Breast epithelium (tissue), 4 donors: ENCODE measurements at regions not wholly inside any gene's neighbourhood (a gene's known extent, or its start where the extent isn't known, plus 50 kb on each side); places are given as distances from the start of the nearest gene placed in this dataset.

Experiments used
- DNase-seq, 2 donors: peaks; one replicate each; pipeline ENCODE4 v3.0.0-alpha.2; 2019; ENCODE audit warnings: low spot score in 2 of 2
- H3K27ac ChIP-seq, 2 donors: fragments of 200-600 bp; sonication (generic) in 1 of 2; one replicate each; pipeline ENCODE4 v1.5.1; 2016 to 2019; ENCODE audit warnings: mild to moderate bottlenecking in 1 of 2
- H3K27me3 ChIP-seq, 2 donors: fragments of 200-600 bp; sonication (generic) in 1 of 2; one replicate each; pipeline versions ENCODE4 v1.5.1 to v1.6.0; 2017 to 2019; ENCODE audit warnings: control low read depth in 1 of 2, mild to moderate bottlenecking in 1 of 2
- H3K36me3 ChIP-seq: fragments of 200-600 bp; one replicate; pipeline ENCODE4 v1.5.1; 2019
- H3K4me1 ChIP-seq, 2 donors: fragments of 200-600 bp; sonication (generic); one replicate each; pipeline ENCODE4 v1.5.1; 2016 to 2019; ENCODE audit warnings: control low read depth in 1 of 2
- H3K4me3 ChIP-seq, 3 donors: fragments of 200-600 bp; sonication (generic); 1 replicate in 2 of 3; 2 replicates in 1 of 3; pipeline ENCODE4 v1.5.1; 2016 to 2019; ENCODE audit warnings: mild to moderate bottlenecking in 3 of 3, moderate library complexity in 2 of 3
- H3K9me3 ChIP-seq, 2 donors: fragments of 200-600 bp; sonication (generic) in 1 of 2; one replicate each; pipeline ENCODE4 v1.5.1; 2016 to 2019; ENCODE audit warnings: control low read depth in 1 of 2
- POLR2A ChIP-seq: fragments of 450-650 bp; IDR thresholded peaks from one replicate; pipeline ENCODE4 v1.6.1; 2016; ENCODE audit warnings: antibody characterized with exemption, mild to moderate bottlenecking, moderate library complexity
- POLR2AphosphoS5 ChIP-seq, 3 donors: sonication (generic); formaldehyde crosslinking; IDR thresholded peaks; one replicate each; pipeline ENCODE4 v1.6.1; 2017; ENCODE audit warnings: antibody characterized with exemption in 3 of 3
- intact Hi-C: fragments of 100-400 bp; cut with DNase I; formaldehyde crosslinking; loops from one replicate; pipeline ENCODE4 v1.15.1; 2023; ENCODE audit warnings: low total_unique reads
- TF ChIP-seq, protein P1 (sequence below), 3 donors: fragments of 450-650 bp; IDR thresholded peaks; one replicate each; pipeline ENCODE4 v1.5.1; 2016 to 2017; ENCODE audit warnings: antibody characterized with exemption in 3 of 3, mild to moderate bottlenecking in 3 of 3, moderate library complexity in 3 of 3

DNA sequence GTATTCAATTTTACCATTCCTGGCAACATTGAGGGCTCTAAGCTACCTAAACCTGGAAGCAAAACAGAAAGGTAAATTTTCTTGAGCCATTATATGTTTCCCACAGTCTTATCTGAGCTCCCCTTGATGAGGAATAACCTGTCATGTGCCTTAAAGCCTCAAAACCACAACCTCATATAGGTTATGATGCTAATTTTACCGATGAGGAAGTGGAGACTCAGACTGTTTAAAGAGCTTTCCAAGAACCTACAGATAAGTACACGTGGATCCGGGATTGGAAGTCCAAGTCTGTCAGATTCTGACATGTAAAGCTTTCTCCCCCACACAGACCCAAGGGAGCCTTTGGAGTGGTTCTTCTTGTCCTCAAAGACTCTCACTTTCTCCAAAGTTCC lies 140.5 kb downstream of the SEMA6D start:
- no peaks in the 10 kb centered on the region for H3K36me3 ChIP-seq
- no peak for DNase-seq
- H3K27ac ChIP-seq: no peak overlapping the region
- no peaks in the 10 kb centered on the region for H3K4me1 ChIP-seq
- no peak overlapping the region for H3K4me3 ChIP-seq
- no peak for TF ChIP-seq POLR2A
- TF ChIP-seq, protein P1, sequence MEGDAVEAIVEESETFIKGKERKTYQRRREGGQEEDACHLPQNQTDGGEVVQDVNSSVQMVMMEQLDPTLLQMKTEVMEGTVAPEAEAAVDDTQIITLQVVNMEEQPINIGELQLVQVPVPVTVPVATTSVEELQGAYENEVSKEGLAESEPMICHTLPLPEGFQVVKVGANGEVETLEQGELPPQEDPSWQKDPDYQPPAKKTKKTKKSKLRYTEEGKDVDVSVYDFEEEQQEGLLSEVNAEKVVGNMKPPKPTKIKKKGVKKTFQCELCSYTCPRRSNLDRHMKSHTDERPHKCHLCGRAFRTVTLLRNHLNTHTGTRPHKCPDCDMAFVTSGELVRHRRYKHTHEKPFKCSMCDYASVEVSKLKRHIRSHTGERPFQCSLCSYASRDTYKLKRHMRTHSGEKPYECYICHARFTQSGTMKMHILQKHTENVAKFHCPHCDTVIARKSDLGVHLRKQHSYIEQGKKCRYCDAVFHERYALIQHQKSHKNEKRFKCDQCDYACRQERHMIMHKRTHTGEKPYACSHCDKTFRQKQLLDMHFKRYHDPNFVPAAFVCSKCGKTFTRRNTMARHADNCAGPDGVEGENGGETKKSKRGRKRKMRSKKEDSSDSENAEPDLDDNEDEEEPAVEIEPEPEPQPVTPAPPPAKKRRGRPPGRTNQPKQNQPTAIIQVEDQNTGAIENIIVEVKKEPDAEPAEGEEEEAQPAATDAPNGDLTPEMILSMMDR (IDR thresholded peaks at IDR 0.05): no peak
- TF ChIP-seq POLR2AphosphoS5 (IDR thresholded peaks at IDR 0.05): no peak
- H3K27me3 ChIP-seq: no peaks in the 10 kb centered on the region
- no peaks in the 10 kb centered on the region for H3K9me3 ChIP-seq
- intact Hi-C loops: no loop called here

DNA sequence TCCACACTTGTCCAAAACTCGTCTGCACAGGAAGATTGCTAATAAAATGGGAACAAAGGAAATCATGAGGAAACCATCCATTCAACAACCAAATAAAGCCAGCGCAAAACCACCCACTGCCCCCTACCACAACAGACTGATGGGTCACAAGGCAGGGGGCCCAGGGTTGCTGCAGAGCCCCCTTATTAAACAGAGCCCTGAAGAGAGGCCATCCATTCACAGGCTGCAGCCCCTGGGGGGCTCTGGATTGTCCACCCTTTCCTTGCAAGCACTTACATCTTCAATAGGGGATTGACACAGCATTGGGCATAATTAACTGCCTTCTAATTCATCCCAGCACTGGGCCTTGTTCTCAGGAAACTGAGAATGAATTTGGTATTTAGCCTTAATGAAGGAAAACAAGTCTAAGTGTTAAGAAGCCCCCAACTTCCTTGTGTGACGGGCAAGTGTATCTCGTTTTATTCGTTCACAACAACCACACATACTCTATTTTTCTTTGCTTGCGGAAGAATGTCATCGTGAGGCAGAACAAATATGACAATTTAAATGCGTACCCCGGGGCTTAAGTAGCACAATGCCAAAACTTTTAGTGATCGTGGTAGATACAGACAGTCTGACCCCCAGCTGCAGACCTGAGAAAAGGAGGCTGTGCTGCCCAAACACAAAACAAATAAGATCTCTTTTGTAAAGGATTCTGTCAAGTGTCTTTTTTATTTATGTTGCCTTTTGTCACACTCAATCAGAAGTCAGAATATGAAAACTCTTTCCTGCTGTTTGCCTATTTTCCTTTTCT lies 144.0 kb downstream of the SEMA6D start:
- Histone ChIP-seq H3K4me1 (no peaks in the 10 kb centered on the region), H3K9me3 (peaks cover 0 to 11% of the 10 kb centered on the region in 2 donors), H3K27me3 (no peaks in the 10 kb centered on the region), H3K36me3 (no peaks in the 10 kb centered on the region), H3K4me3 (no peak overlapping the region), H3K27ac (no peak overlapping the region)
- intact Hi-C loops: no loop called here
- no peak for DNase-seq
- TF ChIP-seq POLR2AphosphoS5 (IDR thresholded peaks at IDR 0.05): no peak
- TF ChIP-seq POLR2A: no peak
- TF ChIP-seq, protein P1 (IDR thresholded peaks at IDR 0.05): no peak

DNA sequence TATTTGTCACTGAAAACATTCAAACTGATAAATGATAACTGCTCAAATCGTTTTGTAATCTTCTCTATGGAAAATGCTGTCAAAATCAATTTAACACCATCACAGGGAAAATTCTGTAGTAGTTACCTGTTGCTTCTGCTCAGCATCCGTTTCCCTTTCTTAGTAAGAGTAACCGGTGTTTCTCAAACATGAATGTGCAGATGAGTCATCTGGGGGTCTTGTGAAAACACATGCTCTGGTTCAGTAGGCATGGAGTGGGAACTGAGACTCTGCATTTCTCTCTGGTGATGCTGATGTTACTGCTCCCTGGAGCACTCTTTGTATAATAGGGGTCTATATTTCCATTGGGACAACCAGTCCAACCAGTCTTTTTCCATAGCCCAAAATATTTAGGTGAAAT lies 145.1 kb downstream of the SEMA6D start:
- Histone ChIP-seq H3K9me3 (peaks cover 0 to 11% of the 10 kb centered on the region in 2 donors), H3K36me3 (no peaks in the 10 kb centered on the region), H3K27ac (no peak overlapping the region), H3K4me3 (no peak overlapping the region), H3K27me3 (no peaks in the 10 kb centered on the region), H3K4me1 (no peaks in the 10 kb centered on the region)
- intact Hi-C loops: no loop called here
- DNase-seq: no peak
- TF ChIP-seq POLR2A (no peak), POLR2AphosphoS5 (IDR thresholded peaks at IDR 0.05) (no peak)
- TF ChIP-seq, protein P1 (IDR thresholded peaks at IDR 0.05): no peak

DNA sequence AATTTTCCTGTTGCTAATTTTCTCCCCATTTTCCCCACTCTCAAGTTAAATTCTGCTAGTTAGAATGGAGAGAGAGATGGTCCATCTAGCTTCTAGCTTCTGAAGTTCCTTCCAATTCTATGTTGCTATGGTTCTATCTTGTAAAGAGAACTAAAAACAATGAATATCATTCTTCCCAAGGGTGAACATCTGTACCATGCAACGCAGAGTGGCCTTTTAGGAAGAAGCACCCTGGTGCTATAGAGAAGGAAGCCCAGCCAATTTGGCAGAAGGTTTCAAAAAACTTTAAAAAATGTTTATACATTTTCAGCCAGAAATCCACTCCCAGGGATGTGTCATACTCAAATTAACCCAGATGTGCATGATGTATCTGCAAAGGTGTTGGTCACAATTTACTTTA lies 149.1 kb downstream of the SEMA6D start:
- intact Hi-C loops: no loop called here
- DNase-seq: no peak
- Histone ChIP-seq H3K9me3 (peaks cover 0 to 16% of the 10 kb centered on the region in 2 donors), H3K4me1 (no peaks in the 10 kb centered on the region), H3K27ac (no peak overlapping the region), H3K27me3 (no peaks in the 10 kb centered on the region), H3K36me3 (no peaks in the 10 kb centered on the region), H3K4me3 (no peak overlapping the region)
- TF ChIP-seq POLR2A: no peak
- TF ChIP-seq POLR2AphosphoS5 (IDR thresholded peaks at IDR 0.05): no peak
- TF ChIP-seq, protein P1 (IDR thresholded peaks at IDR 0.05): no peak

DNA sequence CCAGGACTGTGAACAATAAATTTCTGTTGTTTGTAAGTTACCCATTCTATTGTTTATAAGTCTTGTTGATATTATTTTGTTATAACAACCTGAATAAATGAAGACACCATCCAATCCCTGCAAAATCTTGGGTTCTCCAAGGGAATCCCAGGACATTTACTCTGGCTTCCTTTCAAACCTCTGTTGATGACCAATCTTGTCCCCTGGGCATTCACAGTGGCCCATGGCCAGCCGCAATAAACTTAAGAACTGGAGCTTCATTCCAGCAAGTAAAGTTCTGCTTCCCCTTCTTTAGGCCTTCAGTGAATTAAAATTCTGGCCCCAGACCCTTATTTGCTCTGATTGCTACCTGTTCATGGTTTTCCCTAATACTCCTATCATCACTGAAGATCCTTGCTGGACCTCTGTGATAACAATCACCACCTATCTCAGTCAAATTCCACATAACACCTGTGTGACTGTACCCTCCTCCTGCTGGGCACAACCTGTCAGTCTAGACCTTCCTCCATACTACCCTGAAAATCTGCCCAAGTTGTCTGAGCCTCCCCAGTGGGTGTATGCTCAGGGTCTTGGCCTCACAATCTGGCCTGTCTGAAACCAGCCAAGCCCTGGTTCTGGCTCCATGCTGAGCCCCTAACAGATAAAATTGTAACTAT lies 153.1 kb downstream of the SEMA6D start:
- peaks cover 0 to 10% of the 10 kb centered on the region in 2 donors for H3K9me3 ChIP-seq
- TF ChIP-seq POLR2A (no peak), POLR2AphosphoS5 (IDR thresholded peaks at IDR 0.05) (no peak)
- TF ChIP-seq, protein P1 (IDR thresholded peaks at IDR 0.05): no peak
- H3K36me3 ChIP-seq: no peaks in the 10 kb centered on the region
- intact Hi-C loops: no loop called here
- H3K27ac ChIP-seq: no peak overlapping the region
- no peaks in the 10 kb centered on the region for H3K27me3 ChIP-seq
- H3K4me1 ChIP-seq: no peaks in the 10 kb centered on the region
- H3K4me3 ChIP-seq: no peak overlapping the region
- DNase-seq: no peak
